ENCODE measurements at regions not wholly inside any gene's neighbourhood (a gene's known extent, or its start where the extent isn't known, plus 50 kb on each side); places are given as distances from the start of the nearest gene placed in this dataset.

- DNase-seq (ENCODE audit: low read depth in 2 of 2) = no peak
Observed at GRCh38 chr10:4028854-4029583, 244.0 kb upstream of the KLF6 start.

- no peak for DNase-seq (ENCODE audit: low read depth in 2 of 2)
Observed at GRCh38 chr10:4028027-4028471, 243.0 kb upstream of the KLF6 start.

GRCh38 chr10:4025339-4025738 is 240.3 kb upstream of the KLF6 start:
- no peak for DNase-seq (ENCODE audit: low read depth in 2 of 2)

GRCh38 chr10:4024516-4025245 is 239.7 kb upstream of the KLF6 start:
- DNase-seq (ENCODE audit: low read depth in 2 of 2) = no peak

GRCh38 chr10:4024027-4024426 is 239.0 kb upstream of the KLF6 start:
- DNase-seq (ENCODE audit: low read depth in 2 of 2) = no peak

GRCh38 chr10:4022473-4022872 is 237.5 kb upstream of the KLF6 start:
- no peak for DNase-seq (ENCODE audit: low read depth in 2 of 2)

- no peak for DNase-seq (ENCODE audit: low read depth in 2 of 2)
Observed at GRCh38 chr10:4020631-4021030, 235.6 kb upstream of the KLF6 start.

- no peak for DNase-seq (ENCODE audit: low read depth in 2 of 2)
Observed at GRCh38 chr10:4018054-4018511, 233.1 kb upstream of the KLF6 start.

GRCh38 chr10:4017336-4017735 is 232.3 kb upstream of the KLF6 start:
- no peak for DNase-seq (ENCODE audit: low read depth in 2 of 2)

GRCh38 chr10:4016214-4016740 is 231.3 kb upstream of the KLF6 start:
- no peak for DNase-seq (ENCODE audit: low read depth in 2 of 2)

- peak in 1 of 2 experiments; percentile 50 for DNase-seq (ENCODE audit: low read depth in 2 of 2)
Observed at GRCh38 chr10:4013651-4014121, 228.7 kb upstream of the KLF6 start.

GRCh38 chr10:4012848-4013247 is 227.8 kb upstream of the KLF6 start:
- DNase-seq (ENCODE audit: low read depth in 2 of 2) = no peak

GRCh38 chr10:4011136-4011812 is 226.3 kb upstream of the KLF6 start:
- no peak for DNase-seq (ENCODE audit: low read depth in 2 of 2)

GRCh38 chr10:4008676-4009382 is 223.8 kb upstream of the KLF6 start:
- no peak for DNase-seq (ENCODE audit: low read depth in 2 of 2)

GRCh38 chr10:4007771-4008170 is 222.8 kb upstream of the KLF6 start:
- no peak for DNase-seq (ENCODE audit: low read depth in 2 of 2)

- no peak for DNase-seq (ENCODE audit: low read depth in 2 of 2)
Observed at GRCh38 chr10:4006858-4007257, 221.8 kb upstream of the KLF6 start.

- no peak for DNase-seq (ENCODE audit: low read depth in 2 of 2)
Observed at GRCh38 chr10:4006051-4006450, 221.0 kb upstream of the KLF6 start.

GRCh38 chr10:4004990-4005389 is 220.0 kb upstream of the KLF6 start:
- no peak for DNase-seq (ENCODE audit: low read depth in 2 of 2)

- DNase-seq (ENCODE audit: low read depth in 2 of 2) = no peak
Observed at GRCh38 chr10:4004144-4004543, 219.1 kb upstream of the KLF6 start.

GRCh38 chr10:4003348-4003973 is 218.5 kb upstream of the KLF6 start:
- no peak for DNase-seq (ENCODE audit: low read depth in 2 of 2)

- no peak for DNase-seq (ENCODE audit: low read depth in 2 of 2)
Observed at GRCh38 chr10:4001811-4002210, 216.8 kb upstream of the KLF6 start.
